Colonic mucosa (tissue), 4 donors: ENCODE measurements at regions not wholly inside any gene's neighbourhood (a gene's known extent, or its start where the extent isn't known, plus 50 kb on each side); places are given as distances from the start of the nearest gene placed in this dataset.

ENCODE experiments used
- DNase-seq: peaks from one replicate; pipeline ENCODE4 v3.0.0-alpha.2; 2020
- H3K27ac ChIP-seq: fragments of 200-600 bp; one replicate; pipeline ENCODE4 v1.8.0; 2021
- H3K27me3 ChIP-seq: fragments of 200-600 bp; one replicate; pipeline ENCODE4 v1.8.0; 2021
- H3K36me3 ChIP-seq: fragments of 200-600 bp; one replicate; pipeline ENCODE4 v1.8.0; 2021
- H3K4me1 ChIP-seq: fragments of 200-600 bp; one replicate; pipeline ENCODE4 v1.8.0; 2021; ENCODE audit warnings: mild to moderate bottlenecking
- H3K4me3 ChIP-seq: fragments of 200-600 bp; one replicate; pipeline ENCODE4 v1.8.0; 2021
- H3K9ac ChIP-seq, 2 donors: one replicate each; pipeline ENCODE4 v1.7.0; 2013; ENCODE audit warnings: control low read depth in 2 of 2, low read depth in 2 of 2, low read length in 2 of 2
- H3K9me3 ChIP-seq: fragments of 200-600 bp; one replicate; pipeline ENCODE4 v1.8.0; 2021
- intact Hi-C: fragments of 100-400 bp; cut with DNase I; formaldehyde crosslinking; loops from one replicate; pipeline ENCODE4 v1.14.1; 2022
- TF ChIP-seq, protein P1 (sequence below): fragments of 200-600 bp; IDR thresholded peaks from one replicate; pipeline ENCODE4 v1.8.0; 2022; ENCODE audit warnings: antibody characterized with exemption, mild to moderate bottlenecking
- donor health status: healthy.
- donor health status: DM: no; HTN: no; CAD: no.
- donor health status: DM: no; HTN: no; CAD: no.

DNA sequence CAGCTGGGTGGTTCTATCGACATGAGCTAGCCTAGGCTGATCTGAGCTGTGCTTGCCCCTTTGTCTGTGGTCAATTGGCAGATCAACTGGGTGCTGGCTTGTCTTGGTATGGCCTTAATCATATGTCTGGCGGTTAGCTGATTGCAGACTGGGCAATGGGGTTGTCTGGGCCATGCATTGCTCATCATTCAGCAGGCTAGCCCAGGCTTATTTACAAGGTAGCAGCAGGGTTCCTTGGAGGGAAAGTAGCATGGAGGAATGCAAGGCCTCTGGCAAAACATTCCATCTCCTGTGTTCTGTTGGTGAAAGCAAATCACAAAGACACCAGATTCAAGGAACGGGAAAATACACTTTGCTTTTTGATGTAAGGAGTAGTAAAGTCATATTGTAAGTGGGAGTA is 84.0 kb upstream of the IVNS1ABP start:
- Histone ChIP-seq H3K9ac (no peak overlapping the region), H3K36me3 (no peaks in the 10 kb centered on the region), H3K4me3 (no peak overlapping the region), H3K27ac (no peak overlapping the region), H3K4me1 (no peaks in the 10 kb centered on the region), H3K9me3 (no peaks in the 10 kb centered on the region), H3K27me3 (no peaks in the 10 kb centered on the region)
- DNase-seq, result no peak
- intact Hi-C loops, result no loop called here
- TF ChIP-seq, protein P1, sequence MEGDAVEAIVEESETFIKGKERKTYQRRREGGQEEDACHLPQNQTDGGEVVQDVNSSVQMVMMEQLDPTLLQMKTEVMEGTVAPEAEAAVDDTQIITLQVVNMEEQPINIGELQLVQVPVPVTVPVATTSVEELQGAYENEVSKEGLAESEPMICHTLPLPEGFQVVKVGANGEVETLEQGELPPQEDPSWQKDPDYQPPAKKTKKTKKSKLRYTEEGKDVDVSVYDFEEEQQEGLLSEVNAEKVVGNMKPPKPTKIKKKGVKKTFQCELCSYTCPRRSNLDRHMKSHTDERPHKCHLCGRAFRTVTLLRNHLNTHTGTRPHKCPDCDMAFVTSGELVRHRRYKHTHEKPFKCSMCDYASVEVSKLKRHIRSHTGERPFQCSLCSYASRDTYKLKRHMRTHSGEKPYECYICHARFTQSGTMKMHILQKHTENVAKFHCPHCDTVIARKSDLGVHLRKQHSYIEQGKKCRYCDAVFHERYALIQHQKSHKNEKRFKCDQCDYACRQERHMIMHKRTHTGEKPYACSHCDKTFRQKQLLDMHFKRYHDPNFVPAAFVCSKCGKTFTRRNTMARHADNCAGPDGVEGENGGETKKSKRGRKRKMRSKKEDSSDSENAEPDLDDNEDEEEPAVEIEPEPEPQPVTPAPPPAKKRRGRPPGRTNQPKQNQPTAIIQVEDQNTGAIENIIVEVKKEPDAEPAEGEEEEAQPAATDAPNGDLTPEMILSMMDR, result no peak

DNA sequence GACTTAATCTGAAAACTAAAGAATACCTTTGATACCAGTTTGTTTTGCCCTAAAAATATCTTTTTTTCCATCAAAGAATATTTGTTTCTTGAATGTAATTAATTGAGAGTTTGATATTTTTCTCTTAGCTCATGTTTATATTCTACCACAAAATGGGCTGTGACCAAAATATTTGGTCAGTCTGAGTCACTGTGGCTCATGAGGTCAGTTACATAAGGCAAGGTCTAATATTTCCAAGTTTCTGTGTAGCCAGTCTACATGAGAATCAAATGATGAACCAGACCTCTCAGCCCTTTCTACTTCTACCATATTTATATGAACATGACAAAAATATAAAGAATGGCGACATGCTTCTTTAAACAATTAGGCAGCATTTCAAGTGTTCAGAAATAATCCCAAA is 83.0 kb upstream of the IVNS1ABP start:
- TF ChIP-seq, protein P1, result no peak
- H3K9ac ChIP-seq, result no peak overlapping the region
- no peaks in the 10 kb centered on the region for H3K27me3 ChIP-seq
- H3K4me3 ChIP-seq, result no peak overlapping the region
- no peaks in the 10 kb centered on the region for H3K9me3 ChIP-seq
- no peaks in the 10 kb centered on the region for H3K36me3 ChIP-seq
- no peaks in the 10 kb centered on the region for H3K4me1 ChIP-seq
- H3K27ac ChIP-seq, result no peak overlapping the region
- no peak for DNase-seq
- intact Hi-C loops, result no loop called here

DNA sequence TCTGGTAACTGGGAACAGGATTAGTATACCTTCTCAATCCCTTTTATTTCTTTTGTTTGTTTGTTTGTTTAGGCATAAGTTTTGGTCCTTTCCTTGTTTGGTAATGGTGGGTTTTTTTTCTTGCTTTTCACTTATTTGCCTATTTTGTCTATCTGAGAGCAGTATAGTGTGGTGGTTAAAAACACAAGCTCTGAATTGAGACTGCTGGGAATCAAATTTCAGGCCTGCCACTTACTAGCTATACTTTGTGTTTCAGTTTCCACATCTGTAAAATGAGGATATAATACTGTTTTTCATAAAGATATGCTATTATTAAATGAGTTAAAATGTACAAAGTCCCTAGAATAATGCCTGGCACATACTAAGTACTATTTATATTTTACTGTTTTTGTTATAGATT is 81.6 kb upstream of the IVNS1ABP start:
- H3K27me3 ChIP-seq, result no peaks in the 10 kb centered on the region
- no peak for DNase-seq
- no peak overlapping the region for H3K9ac ChIP-seq
- H3K4me1 ChIP-seq, result no peaks in the 10 kb centered on the region
- TF ChIP-seq, protein P1, result no peak
- no peaks in the 10 kb centered on the region for H3K36me3 ChIP-seq
- H3K9me3 ChIP-seq, result no peaks in the 10 kb centered on the region
- H3K4me3 ChIP-seq, result no peak overlapping the region
- no peak overlapping the region for H3K27ac ChIP-seq
- intact Hi-C loops, result no loop called here

DNA sequence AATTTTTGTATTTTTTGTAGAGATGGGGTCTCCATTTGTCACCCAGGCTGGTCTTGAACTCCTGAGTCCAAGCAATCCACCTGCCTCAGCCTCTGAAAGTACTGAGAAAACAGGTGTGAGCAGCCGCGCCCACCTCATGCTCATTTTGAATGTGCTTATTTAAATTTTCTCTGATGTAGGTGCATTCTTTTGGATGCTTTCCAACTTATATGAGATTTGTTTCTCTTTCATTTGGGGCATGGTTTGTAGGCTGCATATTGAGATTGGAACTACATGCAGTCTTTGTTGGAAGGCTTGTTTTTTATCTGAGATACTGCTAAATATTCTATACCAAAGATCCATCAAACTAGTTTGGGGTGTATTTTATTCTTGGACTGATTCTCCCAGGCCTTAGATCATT is 81.0 kb upstream of the IVNS1ABP start:
- no peaks in the 10 kb centered on the region for H3K36me3 ChIP-seq
- no peak overlapping the region for H3K4me3 ChIP-seq
- no peak overlapping the region for H3K27ac ChIP-seq
- H3K9me3 ChIP-seq, result no peaks in the 10 kb centered on the region
- H3K4me1 ChIP-seq, result no peaks in the 10 kb centered on the region
- TF ChIP-seq, protein P1, result no peak
- H3K9ac ChIP-seq, result no peak overlapping the region
- no peaks in the 10 kb centered on the region for H3K27me3 ChIP-seq
- no peak for DNase-seq
- intact Hi-C loops, result no loop called here

DNA sequence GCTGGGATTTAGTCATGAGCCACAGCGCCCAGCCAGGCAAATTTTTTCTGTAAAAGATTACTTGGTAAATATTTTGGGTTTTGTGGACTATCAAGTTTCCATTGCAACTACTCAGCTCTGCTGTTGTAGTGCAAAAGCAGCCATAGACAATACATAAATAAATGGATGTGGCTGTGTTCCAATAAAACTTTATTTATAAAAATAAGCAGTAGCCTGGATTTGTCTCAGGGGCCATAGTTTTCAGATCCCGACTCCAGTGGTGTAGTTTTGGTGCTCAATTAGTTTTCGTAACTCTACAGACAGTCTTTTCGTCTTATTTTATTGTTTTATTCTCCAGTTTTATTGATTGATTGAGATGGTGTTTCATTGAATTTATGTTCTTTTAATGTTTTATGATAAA is 80.1 kb upstream of the IVNS1ABP start:
- TF ChIP-seq, protein P1, result no peak

DNA sequence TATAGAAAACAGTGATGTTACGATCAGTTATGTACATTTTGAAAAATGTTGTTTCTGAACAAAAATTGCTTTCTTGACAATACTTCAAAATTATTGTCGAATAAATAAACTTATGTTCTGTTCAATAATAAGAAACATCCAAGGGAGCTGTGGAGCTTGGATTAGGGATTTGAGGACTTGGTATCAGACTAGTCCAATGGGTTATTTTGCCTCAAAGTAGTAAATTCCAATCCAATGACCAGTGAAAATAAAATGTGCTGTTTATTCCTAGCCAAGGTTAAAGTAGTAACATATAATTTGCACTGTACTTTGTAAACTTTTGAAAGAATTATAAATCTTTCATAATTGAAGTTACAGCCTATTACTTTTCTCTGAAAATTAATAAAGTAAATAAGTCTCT is 79.1 kb upstream of the IVNS1ABP start:
- intact Hi-C loops, result no loop called here

More for the DNA sequence above, 80.1 kb upstream of the IVNS1ABP start:
- intact Hi-C loops, result no loop called here
- Histone ChIP-seq H3K27ac (no peak overlapping the region), H3K4me3 (no peak overlapping the region), H3K36me3 (no peaks in the 10 kb centered on the region), H3K4me1 (no peaks in the 10 kb centered on the region), H3K27me3 (no peaks in the 10 kb centered on the region), H3K9ac (no peak overlapping the region), H3K9me3 (no peaks in the 10 kb centered on the region)
- no peak for DNase-seq

More for the DNA sequence above, 79.1 kb upstream of the IVNS1ABP start:
- no peak overlapping the region for H3K27ac ChIP-seq
- no peak overlapping the region for H3K9ac ChIP-seq
- H3K27me3 ChIP-seq, result no peaks in the 10 kb centered on the region
- TF ChIP-seq, protein P1, result no peak
- no peak for DNase-seq
- no peaks in the 10 kb centered on the region for H3K4me1 ChIP-seq
- no peaks in the 10 kb centered on the region for H3K9me3 ChIP-seq
- H3K36me3 ChIP-seq, result no peaks in the 10 kb centered on the region
- no peak overlapping the region for H3K4me3 ChIP-seq
